DND-41 (cell line): ENCODE measurements at regions not wholly inside any gene's neighbourhood (a gene's known extent, or its start where the extent isn't known, plus 50 kb on each side); places are given as distances from the start of the nearest gene placed in this dataset.

ENCODE experiments used
- CTCF ChIP-seq: IDR thresholded peaks from 2 replicates; pipeline ENCODE4 v1.5.1; 2012; ENCODE audit warnings: borderline replicate concordance, low read length, moderate library complexity, mild to moderate bottlenecking; ENCODE audit not compliant: poor library complexity, severe bottlenecking; ENCODE audit errors: extremely low read depth
- EZH2 ChIP-seq: IDR thresholded peaks from 3 replicates; pipeline ENCODE4 v1.6.1; 2012; ENCODE audit warnings: borderline replicate concordance, low read depth, mild to moderate bottlenecking, moderate library complexity, low read length, inconsistent platforms; ENCODE audit not compliant: severe bottlenecking

- no peak for TF ChIP-seq CTCF
- no peak for TF ChIP-seq EZH2
These were observed 62.4 kb downstream of the GSC start for GRCh38 chr14:94707494-94707893.
